Choroid plexus epithelial cell (primary cell): ENCODE measurements at regions not wholly inside any gene's neighbourhood (a gene's known extent, or its start where the extent isn't known, plus 50 kb on each side); places are given as distances from the start of the nearest gene placed in this dataset.

Experiments used
- DNase-seq: peaks from one replicate; pipeline ENCODE4 v3.0.0-alpha.2; 2010; ENCODE audit warnings: low read depth
- H3K4me3 ChIP-seq: 2 replicates; pipeline ENCODE4 v1.5.1; 2011; ENCODE audit warnings: low read depth, mild to moderate bottlenecking, control low read depth, low read length, moderate library complexity
- TF ChIP-seq, protein P1 (sequence below): conservative IDR thresholded peaks from 2 replicates; pipeline ENCODE4 v1.5.1; 2011; ENCODE audit warnings: low read depth, mild to moderate bottlenecking, control low read depth, inconsistent platforms, low read length, moderate library complexity

DNA sequence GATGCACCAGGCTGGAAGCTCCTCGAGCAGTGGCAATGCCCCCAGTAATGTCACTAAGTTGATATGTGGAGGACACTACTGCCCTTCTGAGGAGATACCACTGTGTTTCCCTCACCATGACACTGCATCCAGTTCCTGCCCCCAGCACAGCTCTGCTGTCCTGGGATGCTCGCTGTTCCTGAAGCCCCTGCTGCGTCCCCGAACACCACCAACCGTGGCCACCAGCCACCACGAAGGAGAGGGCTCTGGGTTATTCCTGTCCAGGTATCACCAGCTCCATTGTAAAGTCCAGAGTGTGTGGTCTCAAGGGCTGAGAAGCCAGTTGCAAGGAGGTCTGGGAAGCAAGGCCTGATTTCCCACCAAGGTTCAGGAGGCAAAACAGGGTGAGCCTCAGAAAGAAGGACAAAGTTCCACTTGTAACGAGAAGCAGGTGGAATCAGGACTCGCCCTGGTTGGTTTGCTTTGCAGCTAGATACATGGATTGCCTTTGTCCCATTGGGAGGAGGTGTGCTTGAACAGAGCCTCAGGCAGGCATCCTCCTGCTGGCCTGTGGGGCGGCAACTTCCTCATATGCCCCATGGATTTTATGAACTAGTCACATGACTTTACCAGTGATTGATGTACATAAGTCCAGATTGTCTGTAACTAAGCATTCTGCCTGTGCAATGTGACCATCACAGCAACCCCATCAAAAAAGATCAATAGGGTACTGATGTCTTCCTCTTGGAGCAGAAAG is 427.0 kb upstream of the VSTM2A start:
- no peak for DNase-seq
- TF ChIP-seq, protein P1, sequence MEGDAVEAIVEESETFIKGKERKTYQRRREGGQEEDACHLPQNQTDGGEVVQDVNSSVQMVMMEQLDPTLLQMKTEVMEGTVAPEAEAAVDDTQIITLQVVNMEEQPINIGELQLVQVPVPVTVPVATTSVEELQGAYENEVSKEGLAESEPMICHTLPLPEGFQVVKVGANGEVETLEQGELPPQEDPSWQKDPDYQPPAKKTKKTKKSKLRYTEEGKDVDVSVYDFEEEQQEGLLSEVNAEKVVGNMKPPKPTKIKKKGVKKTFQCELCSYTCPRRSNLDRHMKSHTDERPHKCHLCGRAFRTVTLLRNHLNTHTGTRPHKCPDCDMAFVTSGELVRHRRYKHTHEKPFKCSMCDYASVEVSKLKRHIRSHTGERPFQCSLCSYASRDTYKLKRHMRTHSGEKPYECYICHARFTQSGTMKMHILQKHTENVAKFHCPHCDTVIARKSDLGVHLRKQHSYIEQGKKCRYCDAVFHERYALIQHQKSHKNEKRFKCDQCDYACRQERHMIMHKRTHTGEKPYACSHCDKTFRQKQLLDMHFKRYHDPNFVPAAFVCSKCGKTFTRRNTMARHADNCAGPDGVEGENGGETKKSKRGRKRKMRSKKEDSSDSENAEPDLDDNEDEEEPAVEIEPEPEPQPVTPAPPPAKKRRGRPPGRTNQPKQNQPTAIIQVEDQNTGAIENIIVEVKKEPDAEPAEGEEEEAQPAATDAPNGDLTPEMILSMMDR, result no peak
- no peak overlapping the region for H3K4me3 ChIP-seq

DNA sequence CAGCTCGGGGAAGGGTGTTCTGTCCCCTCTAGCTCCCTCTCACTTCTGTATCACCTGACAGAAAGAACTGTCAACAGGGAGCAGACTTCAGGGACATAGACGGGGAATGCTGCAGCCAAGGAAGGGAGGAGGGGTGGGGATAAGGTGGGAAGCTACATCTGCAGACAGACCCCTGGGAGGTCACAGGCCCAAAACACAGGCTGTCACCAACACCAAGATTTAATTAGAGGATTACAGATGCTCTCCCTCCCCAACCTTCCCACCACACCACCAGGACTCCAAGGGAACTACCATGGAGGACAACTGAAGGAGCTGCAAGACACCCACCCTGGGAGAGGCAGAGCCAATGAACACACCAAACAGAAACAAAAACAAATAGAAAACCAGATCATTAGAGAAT is 425.2 kb upstream of the VSTM2A start:
- TF ChIP-seq, protein P1, result no peak
- no peak overlapping the region for H3K4me3 ChIP-seq
- no peak for DNase-seq

DNA sequence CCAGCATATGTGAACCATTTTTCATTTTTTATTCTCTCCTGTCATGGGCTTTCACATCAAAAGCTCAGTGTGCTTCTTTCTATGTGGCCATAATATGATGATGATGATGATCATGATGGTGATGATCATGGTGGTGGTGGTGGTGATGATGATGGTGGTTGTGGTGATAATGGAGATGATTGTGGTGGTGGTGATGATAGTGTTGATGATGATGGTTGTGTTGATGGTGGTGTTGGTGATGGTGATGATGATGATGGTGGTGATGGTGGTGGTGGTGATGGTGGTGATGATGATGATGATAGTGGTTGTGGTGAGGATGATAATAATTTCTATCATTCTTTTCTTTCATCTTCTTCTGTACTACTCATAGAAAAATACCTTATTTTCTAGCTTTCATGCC is 413.1 kb upstream of the VSTM2A start:
- no peak overlapping the region for H3K4me3 ChIP-seq
- no peak for DNase-seq
- TF ChIP-seq, protein P1, result no peak

DNA sequence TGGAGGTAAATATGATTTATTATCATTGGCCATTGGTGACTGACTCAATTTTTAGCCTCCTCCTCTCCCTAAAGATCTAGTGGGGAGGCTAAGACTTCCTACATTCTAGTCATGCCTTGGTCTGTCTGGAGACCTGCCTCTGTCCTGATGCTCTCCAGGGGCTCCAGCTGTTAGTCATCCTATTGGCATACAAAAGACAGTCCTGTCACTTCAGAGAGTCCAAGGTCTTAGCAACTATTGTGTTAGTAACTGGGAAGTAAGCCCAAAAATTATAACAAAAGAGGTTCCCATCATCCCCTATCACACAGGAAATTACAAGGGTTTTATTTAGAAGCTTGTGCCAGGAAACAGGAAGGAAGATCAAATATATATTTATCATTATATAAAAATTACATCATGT is 400.6 kb upstream of the VSTM2A start:
- TF ChIP-seq, protein P1, result no peak
- DNase-seq, result no peak
- H3K4me3 ChIP-seq, result no peak overlapping the region

DNA sequence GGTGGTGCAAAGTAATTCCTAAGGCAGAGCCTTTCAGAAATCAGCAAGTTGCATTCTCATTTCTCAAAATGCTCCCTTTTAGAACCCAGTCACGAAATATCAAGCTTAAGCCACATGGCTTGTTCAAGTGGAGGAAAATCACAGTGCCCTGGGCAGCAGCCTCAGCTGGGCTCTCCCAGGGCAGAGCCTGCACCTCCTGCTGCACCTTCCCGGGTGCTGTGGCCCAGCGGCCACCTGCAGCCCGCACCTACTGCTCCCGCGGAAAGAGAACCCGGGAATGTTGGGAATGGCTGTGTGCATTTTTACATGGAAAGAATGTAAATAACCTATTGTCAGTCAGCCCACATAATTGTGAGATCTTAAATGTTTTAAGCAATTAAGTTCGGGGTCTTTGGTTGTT is 396.5 kb upstream of the VSTM2A start:
- TF ChIP-seq, protein P1, result no peak
- H3K4me3 ChIP-seq, result no peak overlapping the region
- no peak for DNase-seq

DNA sequence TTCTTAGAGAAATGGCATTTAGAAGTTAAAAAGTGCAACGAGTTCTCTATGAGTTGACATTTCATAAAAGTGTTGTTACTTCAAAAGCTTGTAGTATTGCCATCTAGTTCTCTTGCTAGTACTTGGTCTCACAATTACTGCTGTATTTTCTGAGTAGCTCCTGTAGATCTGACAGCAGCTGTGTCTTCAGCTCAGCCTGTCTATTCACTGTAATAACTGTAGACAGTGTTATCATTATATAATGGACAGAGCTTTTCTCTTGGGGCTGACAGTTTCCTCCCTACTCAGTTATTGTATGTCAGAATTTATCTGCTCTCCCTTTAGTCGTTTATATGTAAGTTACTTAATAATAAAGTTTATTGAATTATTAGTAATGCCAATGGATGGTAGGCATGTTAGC is 388.7 kb upstream of the VSTM2A start:
- H3K4me3 ChIP-seq, result no peak overlapping the region
- TF ChIP-seq, protein P1, result no peak
- DNase-seq, result no peak

DNA sequence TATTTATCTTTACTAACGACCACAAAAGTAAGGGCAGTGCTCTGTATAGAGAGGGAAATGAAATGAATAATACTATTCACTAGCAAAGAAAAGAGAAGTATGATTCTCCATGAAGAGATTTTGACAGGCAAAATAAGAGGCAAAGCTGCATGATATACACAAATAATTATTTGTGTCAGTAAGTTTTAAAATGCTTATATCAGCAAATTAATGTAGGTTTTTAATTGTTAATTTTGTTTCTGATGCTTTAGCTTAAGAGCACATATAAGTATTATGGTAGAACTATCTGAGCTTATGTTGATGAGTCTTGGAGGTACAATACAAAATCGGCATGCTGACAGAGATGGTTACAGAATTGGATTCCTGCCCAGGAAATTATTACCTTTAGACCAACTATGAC is 383.1 kb upstream of the VSTM2A start:
- TF ChIP-seq, protein P1, result no peak
- no peak for DNase-seq
- no peak overlapping the region for H3K4me3 ChIP-seq
